Esophagus squamous epithelium (tissue), 5 donors: ENCODE measurements at regions not wholly inside any gene's neighbourhood (a gene's known extent, or its start where the extent isn't known, plus 50 kb on each side); places are given as distances from the start of the nearest gene placed in this dataset.

Source experiments
- DNase-seq: peaks from one replicate; lab custom pipeline; 2025; lab: John Stamatoyannopoulos, UW
- H3K27ac ChIP-seq, 4 donors: fragments of 200-600 bp; sonication (generic); one replicate each; pipeline ENCODE4 v1.5.1; 2016 to 2019; ENCODE audit warnings: mild to moderate bottlenecking in 1 of 4
- H3K27me3 ChIP-seq, 4 donors: fragments of 200-600 bp; sonication (generic); 1 replicate in 3 of 4; 2 replicates in 1 of 4; pipeline versions ENCODE4 v1.5.1 to v1.6.0; 2017 to 2021; ENCODE audit warnings: antibody characterized with exemption in 1 of 4
- H3K36me3 ChIP-seq, 3 donors: fragments of 200-600 bp; sonication (generic); one replicate each; pipeline ENCODE4 v1.5.1; 2016 to 2019
- H3K4me1 ChIP-seq, 3 donors: fragments of 200-600 bp; sonication (generic); one replicate each; pipeline ENCODE4 v1.5.1; 2017 to 2019
- H3K4me3 ChIP-seq, 4 donors: fragments of 200-600 bp; sonication (generic); 1 replicate in 3 of 4; 2 replicates in 1 of 4; pipeline ENCODE4 v1.5.1; 2016 to 2019; ENCODE audit warnings: mild to moderate bottlenecking in 2 of 4, moderate library complexity in 1 of 4
- H3K9me3 ChIP-seq, 3 donors: fragments of 200-600 bp; sonication (generic); one replicate each; pipeline ENCODE4 v1.5.1; 2016 to 2019
- POLR2A ChIP-seq, 4 donors: fragments of 450-650 bp; IDR thresholded peaks; one replicate each; pipeline ENCODE4 v1.6.1; 2017; ENCODE audit warnings: antibody characterized with exemption in 4 of 4, mild to moderate bottlenecking in 4 of 4, moderate library complexity in 3 of 4
- WGBS, 2 donors: methylation state at CpG; one replicate each; pipeline ENCODE4 v1.1.5; 2018; 5-methylcytosine and 5-hydroxymethylcytosine counted together
- intact Hi-C: fragments of 100-400 bp; cut with DNase I; formaldehyde crosslinking; loops from one replicate; pipeline ENCODE4 v1.15.0; 2022
- TF ChIP-seq, protein P1 (sequence below), 6 experiments: fragments of 450-650 bp in 4 of 6; fragments of 200-600 bp in 2 of 6; sonication (generic) in 2 of 6; IDR thresholded peaks; one replicate each; pipeline ENCODE4 v1.5.1; 2016 to 2019; ENCODE audit warnings: antibody characterized with exemption in 6 of 6, mild to moderate bottlenecking in 4 of 6, moderate library complexity in 4 of 6
- donor health status: DM: yes; HTN: yes; CAD: no.

DNA sequence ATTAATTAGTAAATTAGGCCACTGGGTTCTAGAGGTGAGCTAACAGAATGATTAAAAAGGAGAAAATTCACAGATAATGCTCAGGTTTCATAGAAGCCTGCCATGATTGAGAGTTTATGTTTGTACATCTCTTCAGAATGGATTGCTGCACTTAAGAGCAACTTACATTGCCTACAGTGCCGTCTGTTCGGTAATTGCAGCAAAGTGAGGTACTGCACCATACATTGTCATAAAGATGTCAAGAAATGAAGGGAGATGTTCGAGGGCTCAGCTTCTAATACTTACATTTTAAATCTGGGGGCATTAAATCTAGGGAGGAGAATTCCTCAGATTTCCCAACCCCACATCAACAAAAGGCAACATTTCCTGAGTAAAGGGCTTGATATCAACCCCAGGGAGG lies 976.2 kb upstream of the FANCL start:
- TF ChIP-seq, protein P1, sequence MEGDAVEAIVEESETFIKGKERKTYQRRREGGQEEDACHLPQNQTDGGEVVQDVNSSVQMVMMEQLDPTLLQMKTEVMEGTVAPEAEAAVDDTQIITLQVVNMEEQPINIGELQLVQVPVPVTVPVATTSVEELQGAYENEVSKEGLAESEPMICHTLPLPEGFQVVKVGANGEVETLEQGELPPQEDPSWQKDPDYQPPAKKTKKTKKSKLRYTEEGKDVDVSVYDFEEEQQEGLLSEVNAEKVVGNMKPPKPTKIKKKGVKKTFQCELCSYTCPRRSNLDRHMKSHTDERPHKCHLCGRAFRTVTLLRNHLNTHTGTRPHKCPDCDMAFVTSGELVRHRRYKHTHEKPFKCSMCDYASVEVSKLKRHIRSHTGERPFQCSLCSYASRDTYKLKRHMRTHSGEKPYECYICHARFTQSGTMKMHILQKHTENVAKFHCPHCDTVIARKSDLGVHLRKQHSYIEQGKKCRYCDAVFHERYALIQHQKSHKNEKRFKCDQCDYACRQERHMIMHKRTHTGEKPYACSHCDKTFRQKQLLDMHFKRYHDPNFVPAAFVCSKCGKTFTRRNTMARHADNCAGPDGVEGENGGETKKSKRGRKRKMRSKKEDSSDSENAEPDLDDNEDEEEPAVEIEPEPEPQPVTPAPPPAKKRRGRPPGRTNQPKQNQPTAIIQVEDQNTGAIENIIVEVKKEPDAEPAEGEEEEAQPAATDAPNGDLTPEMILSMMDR (IDR thresholded peaks at IDR 0.05) = no peak
- TF ChIP-seq POLR2A (IDR thresholded peaks at IDR 0.05) = no peak
- Histone ChIP-seq H3K9me3 (no peaks in the 10 kb centered on the region), H3K4me3 (no peak overlapping the region), H3K27ac (no peak overlapping the region), H3K36me3 (no peaks in the 10 kb centered on the region), H3K4me1 (no peaks in the 10 kb centered on the region), H3K27me3 (no peaks in the 10 kb centered on the region)
- WGBS, 2 donors = 42 to 85% methylated on average over 3 of the region's 3 CpGs
- DNase-seq = no peak
- intact Hi-C loops = no loop called here

DNA sequence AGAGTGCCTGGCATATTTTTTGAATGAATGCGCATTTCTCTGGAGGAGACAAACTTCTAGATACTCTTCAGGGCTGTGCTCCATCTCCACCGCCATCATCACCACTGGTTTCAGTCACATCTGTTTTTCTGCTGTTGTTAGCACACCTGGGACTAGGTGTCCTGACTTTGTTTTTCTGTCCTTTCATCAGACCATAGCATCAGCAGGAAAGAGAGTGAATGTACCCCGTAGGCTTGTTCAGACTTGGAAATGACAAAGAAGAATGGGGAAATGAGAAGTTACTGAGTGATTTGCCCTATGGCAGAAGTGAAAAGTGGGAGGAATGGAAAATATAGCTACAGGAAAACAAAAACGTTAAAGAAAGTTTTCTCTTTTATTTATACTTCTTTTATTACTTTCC lies 965.2 kb upstream of the FANCL start:
- Histone ChIP-seq H3K27me3 (no peaks in the 10 kb centered on the region), H3K4me3 (no peak overlapping the region), H3K9me3 (no peaks in the 10 kb centered on the region), H3K4me1 (no peaks in the 10 kb centered on the region), H3K27ac (no peak overlapping the region), H3K36me3 (no peaks in the 10 kb centered on the region)
- intact Hi-C loops = no loop called here
- WGBS, 2 donors = 42 to 53% methylated on average over 4 of the region's 4 CpGs
- no peak for DNase-seq
- no peak for TF ChIP-seq POLR2A (IDR thresholded peaks at IDR 0.05)
- TF ChIP-seq, protein P1 (IDR thresholded peaks at IDR 0.05) = no peak

- intact Hi-C loops = no loop called here
- no peaks in the 10 kb centered on the region for H3K9me3 ChIP-seq
- H3K4me3 ChIP-seq = no peak overlapping the region
- H3K27ac ChIP-seq = no peak overlapping the region
- WGBS, 2 donors = 30 to 50% methylated on average over 1 of the region's 1 CpG
- TF ChIP-seq POLR2A (IDR thresholded peaks at IDR 0.05) = no peak
- TF ChIP-seq, protein P1 (IDR thresholded peaks at IDR 0.05) = no peak
- no peaks in the 10 kb centered on the region for H3K4me1 ChIP-seq
- no peaks in the 10 kb centered on the region for H3K36me3 ChIP-seq
- H3K27me3 ChIP-seq = no peaks in the 10 kb centered on the region
- DNase-seq = no peak
Observed at GRCh38 chr2:59204040-59204439, 962.9 kb upstream of the FANCL start.

- Histone ChIP-seq H3K27ac (no peak overlapping the region), H3K9me3 (no peaks in the 10 kb centered on the region), H3K27me3 (no peaks in the 10 kb centered on the region), H3K4me3 (no peak overlapping the region), H3K4me1 (no peaks in the 10 kb centered on the region), H3K36me3 (no peaks in the 10 kb centered on the region)
- no peak for DNase-seq
- 35 to 63% methylated on average over 1 of the region's 1 CpG for WGBS, 2 donors
- intact Hi-C loops = no loop called here
- no peak for TF ChIP-seq POLR2A (IDR thresholded peaks at IDR 0.05)
- TF ChIP-seq, protein P1 (IDR thresholded peaks at IDR 0.05) = no peak
Observed at GRCh38 chr2:59196491-59196890, 955.4 kb upstream of the FANCL start.

DNA sequence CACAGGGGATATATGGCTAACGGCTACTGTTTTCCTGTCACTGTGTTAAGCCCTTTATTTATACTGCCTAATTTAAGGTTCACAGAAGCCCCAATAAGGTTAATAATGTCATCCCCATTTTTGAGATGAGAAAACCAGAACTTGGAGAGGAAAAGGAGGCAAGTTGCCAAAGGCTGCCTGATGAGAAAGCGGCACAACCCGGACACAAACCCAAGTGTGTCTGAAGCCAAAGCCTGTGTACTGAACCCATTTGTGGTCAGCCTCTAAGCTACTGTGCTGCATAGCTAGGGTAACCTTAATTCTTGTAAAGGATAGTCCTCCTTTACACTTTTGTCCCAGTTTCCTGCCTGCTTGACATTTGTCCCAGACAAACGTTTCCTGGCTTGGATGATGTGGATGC lies 954.7 kb upstream of the FANCL start:
- Histone ChIP-seq H3K4me3 (no peak overlapping the region), H3K9me3 (no peaks in the 10 kb centered on the region), H3K27me3 (no peaks in the 10 kb centered on the region), H3K4me1 (no peaks in the 10 kb centered on the region), H3K27ac (no peak overlapping the region), H3K36me3 (no peaks in the 10 kb centered on the region)
- 70 to 82% methylated on average over 4 of the region's 4 CpGs for WGBS, 2 donors
- no peak for DNase-seq
- intact Hi-C loops = no loop called here
- no peak for TF ChIP-seq POLR2A (IDR thresholded peaks at IDR 0.05)
- TF ChIP-seq, protein P1 (IDR thresholded peaks at IDR 0.05) = no peak
